K562 (cell line): ENCODE measurements at regions not wholly inside any gene's neighbourhood (a gene's known extent, or its start where the extent isn't known, plus 50 kb on each side); places are given as distances from the start of the nearest gene placed in this dataset.
"Not testable (repeated sequence)": the region's sequence is repeated elsewhere in the genome, so short reads cannot be mapped to it uniquely, and the experiment has no call there.

Experiments used
- ATAC-seq: fragments of 200-7000 bp; cut with Tn5 transposase; 3 replicates; pipeline ENCODE4 v1.9.1; 2020; ENCODE audit warnings: moderate library complexity
- BruUV-seq: library from RNA; stranded (reverse); fragments of 400-500 nt; replicated peaks from 2 replicates; lab custom pipeline; 2021; lab: Mats Ljungman, UMichigan
- CTCF ChIA-PET: fragments of 300-600 bp; formaldehyde crosslinking; extraction: SDS; loops from one replicate; lab custom pipeline; 2021; ENCODE audit warnings: low intra/inter-chr PET ratio; lab: Yijun Ruan, JAX
- POLR2A ChIA-PET: fragments of 300-600, 350-650 bp; sonication (Branson Sonifier 250); formaldehyde crosslinking; extraction: SDS; loops from one replicate; lab custom pipeline; 2021; ENCODE audit warnings: antibody characterized with exemption, inconsistent platforms; lab: Yijun Ruan, JAX
- DNase-seq, 4 experiments: peaks; one replicate each; pipeline versions ENCODE4 v3.0.0 to v3.0.0-alpha.2; 2011 to 2018; ENCODE audit warnings: low spot score in 3 of 4, mixed read lengths in 3 of 4; ENCODE audit errors: extremely low read depth in 1 of 4
- FAIRE-seq: peaks from 2 replicates; lab custom pipeline; 2011; peaks lifted over from hg19 to GRCh38; lab: Jason Lieb, UNC
- H2AFZ ChIP-seq: 2 replicates; pipeline ENCODE4 v1.6.0; 2011; ENCODE audit warnings: low read depth, low read length, control low read depth, inconsistent platforms
- H3K27ac ChIP-seq: fragments of 200-600 bp; 3 replicates; pipeline ENCODE4 v1.8.0; 2011; ENCODE audit warnings: low read depth, mild to moderate bottlenecking, control low read depth, inconsistent platforms, low read length, moderate library complexity, mixed read lengths; ENCODE audit errors: extremely low read depth
- H3K27me3 ChIP-seq, 2 experiments: fragments of 300-600 bp in 1 of 2; 2 replicates in 1 of 2; 3 replicates in 1 of 2; pipeline versions ENCODE4 v1.6.0 to v1.8.0; 2011; ENCODE audit warnings: inconsistent platforms in 2 of 2, low read length in 2 of 2, mild to moderate bottlenecking in 1 of 2, mixed read lengths in 1 of 2, moderate library complexity in 1 of 2; ENCODE audit not compliant: control insufficient read depth in 2 of 2, insufficient read depth in 2 of 2
- H3K36me3 ChIP-seq: fragments of 300-600 bp; 3 replicates; pipeline ENCODE4 v1.8.0; 2011; ENCODE audit warnings: mild to moderate bottlenecking, low read length, inconsistent platforms; ENCODE audit not compliant: control insufficient read depth, insufficient read depth
- H3K4me1 ChIP-seq, 2 experiments: fragments of 200-600 bp in 1 of 2; replicated peaks in 1 of 2; 2 replicates in 1 of 2; 3 replicates in 1 of 2; pipeline versions ENCODE4 v1.5.1 to v1.8.0; 2011; ENCODE audit warnings: inconsistent platforms in 2 of 2, low read length in 2 of 2, mild to moderate bottlenecking in 1 of 2, mixed read lengths in 1 of 2, moderate library complexity in 1 of 2; ENCODE audit not compliant: control insufficient read depth in 2 of 2, insufficient read depth in 2 of 2
- H3K4me2 ChIP-seq: 2 replicates; pipeline ENCODE4 v1.6.1; 2011; ENCODE audit warnings: low read length, control low read depth, inconsistent platforms, mixed read lengths; ENCODE audit not compliant: insufficient read depth
- H3K4me3 ChIP-seq: fragments of 200-600 bp; sonication (generic), shearing (Covaris generic); 2 replicates; pipeline ENCODE4 v1.5.1; 2016; ENCODE audit warnings: control low read depth, inconsistent platforms
- H3K79me2 ChIP-seq: fragments of 200-600 bp; 3 replicates; pipeline ENCODE4 v1.8.0; 2011; ENCODE audit warnings: low read length, inconsistent platforms; ENCODE audit not compliant: control insufficient read depth, insufficient read depth
- H3K9ac ChIP-seq, 2 experiments: 2 replicates each; pipeline versions ENCODE4 v1.6.0 to v1.6.1; 2011; ENCODE audit warnings: low read depth in 2 of 2, low read length in 2 of 2, control low read depth in 1 of 2, inconsistent platforms in 1 of 2, mild to moderate bottlenecking in 1 of 2, mixed read lengths in 1 of 2; ENCODE audit not compliant: insufficient read depth in 1 of 2
- H3K9me1 ChIP-seq: one replicate; pipeline ENCODE4 v1.6.0; 2011; ENCODE audit warnings: inconsistent platforms, mild to moderate bottlenecking, low read length, moderate library complexity; ENCODE audit not compliant: control insufficient read depth, insufficient read depth
- H3K9me3 ChIP-seq: replicated peaks from 2 replicates; pipeline ENCODE4 v1.5.1; 2011; ENCODE audit warnings: low read depth, low read length, inconsistent platforms; ENCODE audit not compliant: control insufficient read depth, insufficient read depth
- H4K20me1 ChIP-seq: replicated peaks from 2 replicates; pipeline ENCODE4 v1.6.1; 2011; ENCODE audit warnings: low read length, inconsistent platforms, mixed read lengths; ENCODE audit not compliant: control insufficient read depth, insufficient read depth
- ARID1B ChIP-seq: fragments of 450-650 bp; IDR thresholded peaks from 2 replicates; pipeline ENCODE4 v1.6.1; 2016; ENCODE audit warnings: antibody characterized with exemption, mild to moderate bottlenecking, inconsistent platforms
- CREB3 ChIP-seq: fragments of 450-650 bp; conservative IDR thresholded peaks from 2 replicates; pipeline ENCODE4 v1.6.1; 2016; ENCODE audit warnings: missing genetic modification characterization, low read depth, mild to moderate bottlenecking, missing compliant biosample characterization, moderate library complexity
- DDX20 ChIP-seq: fragments of 450-650 bp; IDR thresholded peaks from 2 replicates; pipeline ENCODE4 v1.6.1; 2016; ENCODE audit warnings: missing genetic modification characterization, low read depth, mild to moderate bottlenecking, missing compliant biosample characterization, moderate library complexity
- NRF1 ChIP-seq, 2 experiments: fragments of 450-650 bp; IDR thresholded peaks in 1 of 2; conservative IDR thresholded peaks in 1 of 2; 2 replicates each; pipeline ENCODE4 v1.6.1; 2014; ENCODE audit warnings: mild to moderate bottlenecking in 2 of 2
- RCOR1 ChIP-seq, 2 experiments: IDR thresholded peaks; 2 replicates each; pipeline ENCODE4 v1.6.1; 2012; ENCODE audit warnings: low read depth in 2 of 2, low read length in 2 of 2, borderline replicate concordance in 1 of 2, improper control_type of control experiment in 1 of 2
- SMAD4 ChIP-seq: fragments of 250-450 bp; sonication (Bioruptor Pico); conservative IDR thresholded peaks from 2 replicates; pipeline ENCODE4 v1.8.0; 2021; ENCODE audit warnings: inconsistent platforms, mild to moderate bottlenecking, moderate library complexity
- SMARCE1 ChIP-seq: fragments of 450-650 bp; IDR thresholded peaks from 2 replicates; pipeline ENCODE4 v1.7.1; 2016; ENCODE audit warnings: mild to moderate bottlenecking
- ZNF592 ChIP-seq: fragments of 450-650 bp; IDR thresholded peaks from 2 replicates; pipeline ENCODE4 v1.6.1; 2017; ENCODE audit warnings: antibody characterized with exemption, mild to moderate bottlenecking
- WGBS: fragments of 100-300 bp; shearing (Covaris generic); methylation state at CpG from one replicate; pipeline ENCODE4 v1.1.6; 2016; ENCODE audit warnings: low coverage, mixed read lengths; ENCODE audit not compliant: insufficient coverage; ENCODE audit errors: missing lambda C conversion rate; 5-methylcytosine and 5-hydroxymethylcytosine counted together
- in situ Hi-C: fragments of 300-500 bp; cut with MboI; formaldehyde crosslinking; loops from 4 replicates; pipeline ENCODE4 v1.15.0; 2018; ENCODE audit warnings: inconsistent platforms, mixed read lengths
- intact Hi-C: fragments of 100-400 bp; cut with micrococcal nuclease; formaldehyde crosslinking; loops from 2 replicates; pipeline ENCODE4 v1.14.2; 2022

- 38% methylated on average over 3 of the region's 3 CpGs for WGBS
- H3K4me1 ChIP-seq, result peaks cover 0 to 20% of the 10 kb centered on the region in 2 experiments; a peak in 4 of 5 replicates
- CTCF ChIA-PET, in situ Hi-C loops, BruUV-seq, H3K4me2 ChIP-seq, H3K27ac ChIP-seq, H3K27me3 ChIP-seq, FAIRE-seq, H3K9me1 ChIP-seq, H3K36me3 ChIP-seq, H3K4me3 ChIP-seq, H4K20me1 ChIP-seq, H2AFZ ChIP-seq, ATAC-seq, intact Hi-C loops, H3K9ac ChIP-seq, H3K79me2 ChIP-seq, DNase-seq, H3K9me3 ChIP-seq: not testable (repeated sequence)
- POLR2A ChIA-PET, result interaction anchor here (0.7 to 1.8 kb wide), 3 partner anchors 9 to 12 kb away, joined by 3 to 5 read pairs (median 5); no protein-coding TSS in a partner anchor
These were observed 52.9 kb upstream of the CSF1 start for GRCh38 chr1:109857702-109858101.

- H2AFZ ChIP-seq, result peak overlapping the region; percentile 35; the same call in 1 of the 2 replicates
- in situ Hi-C loops, FAIRE-seq: not testable (repeated sequence)
- TF ChIP-seq RCOR1 (IDR thresholded peaks at IDR 0.05; ENCODE audit: borderline replicate concordance in 1 of 2, low read depth in 2 of 2, low read length in 2 of 2) (peak in 1 of 2 experiments; percentile 67; a peak in 1 of 4 replicates), DDX20 (0 out of 2 replicates have a peak, but pooled peaks have one; percentile 29), SMAD4 (CRISPR knock-in tag) (peak; percentile 78), NRF1 (conservative IDR thresholded peaks at IDR 0.05 in 1 of 2, IDR thresholded peaks at IDR 0.05 in 1 of 2) (peak; percentile 23 to 29; a peak in 2 of 4 replicates), SMARCE1 (peak; percentile 50; the same call in 1 of the 2 replicates), ZNF592 (0 out of 2 replicates have a peak, but pooled peaks have one; percentile 34), ARID1B (peak; percentile 83), CREB3 (tag) (0 out of 2 replicates have a peak, but pooled peaks have one; percentile 43)
These were observed 54.7 kb upstream of the CSF1 start for GRCh38 chr1:109855986-109856385.

More at GRCh38 chr1:109855986-109856385, 54.7 kb upstream of the CSF1 start:
- peak in 3 of 4 experiments; percentile 31 to 72 (median 40) for DNase-seq
- H3K36me3 ChIP-seq, H3K9me3 ChIP-seq, BruUV-seq, CTCF ChIA-PET, H3K27me3 ChIP-seq, H3K27ac ChIP-seq, H4K20me1 ChIP-seq, H3K79me2 ChIP-seq, H3K9me1 ChIP-seq, H3K4me3 ChIP-seq, intact Hi-C loops, ATAC-seq: not testable (repeated sequence)
- Histone ChIP-seq H3K4me2 (peak overlapping the region; percentile 20; the same call in 1 of the 2 replicates), H3K4me1 (peaks cover 8 to 27% of the 10 kb centered on the region in 2 experiments; a peak in 4 of 5 replicates), H3K9ac (peak overlapping the region in 1 of 2 experiments; percentile 45; a peak in 1 of 4 replicates)
- under 1% methylated on average over 6 of the region's 6 CpGs for WGBS
- POLR2A ChIA-PET, result interaction anchor here (0.9 kb wide), 1 partner anchor 10 kb away, joined by 3 read pairs; no protein-coding TSS in a partner anchor
